A549 (cell line): ENCODE measurements at regions not wholly inside any gene's neighbourhood (a gene's known extent, or its start where the extent isn't known, plus 50 kb on each side); places are given as distances from the start of the nearest gene placed in this dataset.

Experiments
- ATAC-seq, 2 experiments: fragments of 200-7000 bp in 1 of 2; fragments of >200 bp in 1 of 2; cut with Nextera tagmentation in 1 of 2; cut with Tn5 transposase in 1 of 2; 3 replicates each; pipeline versions ENCODE4 v1.8.0 to v1.9.1; 2018 to 2020; ENCODE audit warnings: mild to moderate bottlenecking in 1 of 2, moderate library complexity in 1 of 2
- CTCF ChIA-PET: fragments of 300-600 bp; sonication (Branson Sonifier 250); formaldehyde crosslinking; extraction: SDS; loops from one replicate; lab custom pipeline; 2021; ENCODE audit warnings: antibody characterized with exemption, inconsistent platforms; lab: Yijun Ruan, JAX
- POLR2A ChIA-PET: fragments of 350-600 bp; formaldehyde crosslinking; extraction: SDS; loops from one replicate; lab custom pipeline; 2021; ENCODE audit warnings: antibody characterized with exemption, inconsistent platforms; lab: Yijun Ruan, JAX
- DNase-seq, 2 experiments: peaks; one replicate each; pipeline versions ENCODE4 v3.0.0 to v3.0.0-alpha.2; 2011 to 2016; ENCODE audit warnings: low read depth in 1 of 2, low spot score in 1 of 2
- FAIRE-seq: peaks from 2 replicates; lab custom pipeline; 2011; peaks lifted over from hg19 to GRCh38; lab: Jason Lieb, UNC
- H3K27ac ChIP-seq, 2 experiments: fragments of >200 bp; sonication (Bioruptor Twin); formaldehyde crosslinking; 3 replicates each; pipeline ENCODE4 v1.5.1; 2016 to 2017
- H3K4me1 ChIP-seq: fragments of >200 bp; sonication (Bioruptor Twin); formaldehyde crosslinking; 3 replicates; pipeline ENCODE4 v1.6.1; 2016
- H3K4me2 ChIP-seq: fragments of >200 bp; sonication (Bioruptor Twin); formaldehyde crosslinking; 3 replicates; pipeline ENCODE4 v1.6.1; 2016
- H3K4me3 ChIP-seq: fragments of >200 bp; sonication (Bioruptor Twin); formaldehyde crosslinking; 3 replicates; pipeline ENCODE4 v1.5.1; 2016
- H3K9me3 ChIP-seq: fragments of >200 bp; sonication (Bioruptor Twin); formaldehyde crosslinking; 3 replicates; pipeline ENCODE4 v1.6.1; 2016
- BHLHE40 ChIP-seq: IDR thresholded peaks from 2 replicates; pipeline ENCODE4 v1.6.1; 2012; ENCODE audit warnings: low read depth, low read length, inconsistent platforms
- CBX8 ChIP-seq: fragments of 200-600 bp; sonication (generic); IDR thresholded peaks from 2 replicates; pipeline ENCODE4 v1.6.1; 2016
- CEBPB ChIP-seq, 2 experiments: fragments of >200 bp in 1 of 2; sonication (Bioruptor Twin) in 1 of 2; formaldehyde crosslinking in 1 of 2; IDR thresholded peaks; 2 replicates each; pipeline ENCODE4 v1.6.1; 2012 to 2016
- CHD2 ChIP-seq: fragments of 150-350 bp; IDR thresholded peaks from 2 replicates; pipeline ENCODE4 v1.6.1; 2014; ENCODE audit warnings: low read length; ENCODE audit not compliant: partially characterized antibody
- EHF ChIP-seq: fragments of 250-450 bp; sonication (Bioruptor Pico); IDR thresholded peaks from 2 replicates; pipeline ENCODE4 v1.5.0; 2020; ENCODE audit warnings: mild to moderate bottlenecking
- FOSB ChIP-seq: fragments of 250-450 bp; sonication (Bioruptor Pico); IDR thresholded peaks from 2 replicates; pipeline ENCODE4 v1.5.0; 2020; ENCODE audit warnings: mild to moderate bottlenecking, moderate library complexity
- HDAC2 ChIP-seq: fragments of 200-600 bp; sonication (generic); IDR thresholded peaks from 2 replicates; pipeline ENCODE4 v1.6.1; 2016
- HES2 ChIP-seq: fragments of >200 bp; sonication (Bioruptor Twin); formaldehyde crosslinking; IDR thresholded peaks from 2 replicates; pipeline ENCODE4 v1.6.1; 2016
- HOXA7 ChIP-seq: fragments of 250-450 bp; sonication (Bioruptor Pico); IDR thresholded peaks from 2 replicates; pipeline ENCODE4 v1.5.0; 2020; ENCODE audit warnings: mild to moderate bottlenecking, moderate library complexity
- JUN ChIP-seq, 2 experiments: fragments of >200 bp; sonication (Bioruptor Twin); formaldehyde crosslinking; IDR thresholded peaks; 2 replicates in 1 of 2; 3 replicates in 1 of 2; pipeline ENCODE4 v1.6.1; 2016 to 2017
- JUNB ChIP-seq: fragments of >200 bp; sonication (Bioruptor Twin); formaldehyde crosslinking; IDR thresholded peaks from 2 replicates; pipeline ENCODE4 v1.6.1; 2016
- KDM1A ChIP-seq: fragments of 200-600 bp; sonication (generic); IDR thresholded peaks from 2 replicates; pipeline ENCODE4 v1.6.1; 2016; ENCODE audit warnings: low read depth, mild to moderate bottlenecking
- MAFK ChIP-seq: fragments of 450-650 bp; IDR thresholded peaks from 2 replicates; pipeline ENCODE4 v1.6.1; 2014; ENCODE audit not compliant: partially characterized antibody
- MAZ ChIP-seq: fragments of 150-350 bp; IDR thresholded peaks from 2 replicates; pipeline ENCODE4 v1.6.1; 2014; ENCODE audit warnings: antibody characterized with exemption, low read depth, low read length, borderline replicate concordance
- MYC ChIP-seq: IDR thresholded peaks from 2 replicates; pipeline ENCODE4 v1.6.1; 2012; ENCODE audit warnings: mild to moderate bottlenecking, inconsistent platforms, low read length, improper control_type of control experiment, borderline replicate concordance
- NFE2L2 ChIP-seq: fragments of 150-350 bp; conservative IDR thresholded peaks from 2 replicates; pipeline ENCODE4 v1.6.1; 2014; ENCODE audit warnings: low read length
- RAD21 ChIP-seq, 2 experiments: fragments of >200 bp in 1 of 2; sonication (Bioruptor Twin) in 1 of 2; formaldehyde crosslinking in 1 of 2; IDR thresholded peaks in 1 of 2; conservative IDR thresholded peaks in 1 of 2; 2 replicates in 1 of 2; 3 replicates in 1 of 2; pipeline ENCODE4 v1.6.1; 2012 to 2018; ENCODE audit warnings: inconsistent platforms in 1 of 2
- RCOR1 ChIP-seq: fragments of 150-350 bp; IDR thresholded peaks from 2 replicates; pipeline ENCODE4 v1.6.1; 2014; ENCODE audit warnings: antibody characterized with exemption, low read length, low read depth
- RNF2 ChIP-seq: fragments of 200-600 bp; sonication (generic); IDR thresholded peaks from 2 replicates; pipeline ENCODE4 v1.6.1; 2016; ENCODE audit warnings: low read depth, mild to moderate bottlenecking, antibody characterized with exemption, moderate library complexity, borderline replicate concordance
- ZFP36 ChIP-seq: fragments of 450-650 bp; IDR thresholded peaks from 2 replicates; pipeline ENCODE4 v1.6.1; 2014; ENCODE audit warnings: borderline replicate concordance; ENCODE audit not compliant: partially characterized antibody
- ZSCAN20 ChIP-seq: fragments of 250-450 bp; sonication (Bioruptor Pico); IDR thresholded peaks from 2 replicates; pipeline ENCODE4 v1.8.0; 2022; ENCODE audit warnings: mild to moderate bottlenecking, moderate library complexity
- WGBS: methylation state at CpG from one replicate; pipeline ENCODE4 v1.1.6; 2017; ENCODE audit errors: missing lambda C conversion rate; 5-methylcytosine and 5-hydroxymethylcytosine counted together
- TF ChIP-seq, protein P1 (sequence below): fragments of 450-650 bp; IDR thresholded peaks from 2 replicates; pipeline ENCODE4 v1.6.1; 2014; ENCODE audit warnings: antibody characterized with exemption
- TF ChIP-seq, protein P2 (sequence below): fragments of 200-600 bp; sonication (generic); IDR thresholded peaks from 2 replicates; pipeline ENCODE4 v1.6.1; 2016; ENCODE audit warnings: antibody characterized with exemption, mild to moderate bottlenecking, moderate library complexity
- TF ChIP-seq, protein P3 (sequence below): fragments of >200 bp; sonication (Bioruptor Twin); formaldehyde crosslinking; IDR thresholded peaks from 3 replicates; pipeline ENCODE4 v1.6.1; 2016

DNA sequence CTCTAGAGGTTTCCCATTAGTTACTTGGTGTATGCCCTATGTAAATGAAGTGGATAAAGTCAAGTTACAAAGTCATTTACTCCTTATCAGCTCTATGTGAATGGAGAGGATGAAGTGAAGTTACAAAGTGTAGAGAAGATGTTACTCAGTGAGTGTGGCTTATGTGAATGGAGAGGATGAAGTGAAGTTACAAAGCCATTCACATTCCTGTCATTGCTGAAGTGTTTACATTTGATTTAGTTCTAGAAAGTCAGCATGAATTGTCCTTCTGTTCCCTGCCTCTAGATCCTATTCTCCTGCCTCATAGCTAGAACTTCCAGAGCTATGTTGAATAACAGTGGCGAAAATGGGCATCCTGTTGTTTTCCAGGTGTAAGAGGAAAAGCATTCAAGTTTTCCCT, 880.1 kb downstream of the DNAJB9 start:
- no peak for FAIRE-seq
- no peak for ATAC-seq
- WGBS: 7% methylated on average over 1 of the region's 1 CpG
- POLR2A ChIA-PET: no interaction called here
- no peak overlapping the region for H3K4me2 ChIP-seq
- no peak for DNase-seq
- no peaks in the 10 kb centered on the region for H3K9me3 ChIP-seq
- no peaks in the 10 kb centered on the region for H3K4me1 ChIP-seq
- H3K4me3 ChIP-seq: no peak overlapping the region
- TF ChIP-seq ZSCAN20 (CRISPR knock-in tag) (no peak), HDAC2 (no peak), MAZ (no peak), KDM1A (no peak)
- CTCF ChIA-PET: no interaction called here
- no peak overlapping the region for H3K27ac ChIP-seq

- no peak overlapping the region for H3K4me2 ChIP-seq
- no peak overlapping the region for H3K4me3 ChIP-seq
- WGBS: 39% methylated on average over 3 of the region's 3 CpGs
- DNase-seq (no peak), ATAC-seq (peak in 1 of 2 experiments; percentile 48; a peak in 2 of 6 replicates), FAIRE-seq (no peak)
- TF ChIP-seq, protein P1, sequence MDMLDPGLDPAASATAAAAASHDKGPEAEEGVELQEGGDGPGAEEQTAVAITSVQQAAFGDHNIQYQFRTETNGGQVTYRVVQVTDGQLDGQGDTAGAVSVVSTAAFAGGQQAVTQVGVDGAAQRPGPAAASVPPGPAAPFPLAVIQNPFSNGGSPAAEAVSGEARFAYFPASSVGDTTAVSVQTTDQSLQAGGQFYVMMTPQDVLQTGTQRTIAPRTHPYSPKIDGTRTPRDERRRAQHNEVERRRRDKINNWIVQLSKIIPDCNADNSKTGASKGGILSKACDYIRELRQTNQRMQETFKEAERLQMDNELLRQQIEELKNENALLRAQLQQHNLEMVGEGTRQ: no peak
- no peak for TF ChIP-seq CBX8
- TF ChIP-seq JUN (IDR thresholded peaks at IDR 0.05): no peak
- no peak for TF ChIP-seq FOSB
- H3K9me3 ChIP-seq: no peaks in the 10 kb centered on the region
- POLR2A ChIA-PET: no interaction called here
- H3K4me1 ChIP-seq: no peaks in the 10 kb centered on the region
- CTCF ChIA-PET: interaction anchor here (0.6 kb wide), 1 partner anchor 46 kb away, joined by 3 read pairs; no protein-coding TSS in a partner anchor
- no peak overlapping the region for H3K27ac ChIP-seq
Observed at GRCh38 chr7:109456116-109456515, 886.4 kb downstream of the DNAJB9 start.

- FAIRE-seq (no peak), ATAC-seq (no peak), DNase-seq (no peak)
- ChIA-PET CTCF (no interaction called here), POLR2A (no interaction called here)
- no peak overlapping the region for H3K27ac ChIP-seq
- H3K9me3 ChIP-seq: no peaks in the 10 kb centered on the region
- H3K4me3 ChIP-seq: no peak overlapping the region
- no peaks in the 10 kb centered on the region for H3K4me1 ChIP-seq
- TF ChIP-seq MAFK: peak; percentile 67
- TF ChIP-seq MAZ: no peak
- no peak overlapping the region for H3K4me2 ChIP-seq
- 36% methylated on average over 2 of the region's 2 CpGs for WGBS
Observed at GRCh38 chr7:109460296-109460695, 890.6 kb downstream of the DNAJB9 start.

GRCh38 chr7:109462171-109462570, 892.5 kb downstream of the DNAJB9 start:
- Histone ChIP-seq H3K4me3 (no peak overlapping the region), H3K9me3 (no peaks in the 10 kb centered on the region), H3K4me2 (no peak overlapping the region), H3K4me1 (no peaks in the 10 kb centered on the region), H3K27ac (no peak overlapping the region)
- WGBS: 8% methylated on average over 3 of the region's 3 CpGs
- no peak for DNase-seq
- no peak for FAIRE-seq
- no peak for ATAC-seq
- ChIA-PET CTCF (no interaction called here), POLR2A (no interaction called here)
- TF ChIP-seq NFE2L2 (no peak), RAD21 (conservative IDR thresholded peaks at IDR 0.05 in 1 of 2, IDR thresholded peaks at IDR 0.05 in 1 of 2) (no peak), MYC (no peak), RCOR1 (no peak), HES2 (no peak), RNF2 (no peak), CHD2 (no peak), EHF (CRISPR knock-in tag) (no peak), HOXA7 (CRISPR knock-in tag) (no peak), ZFP36 (no peak), JUNB (no peak), CEBPB (IDR thresholded peaks at IDR 0.05) (no peak), BHLHE40 (no peak)
- TF ChIP-seq, protein P2, sequence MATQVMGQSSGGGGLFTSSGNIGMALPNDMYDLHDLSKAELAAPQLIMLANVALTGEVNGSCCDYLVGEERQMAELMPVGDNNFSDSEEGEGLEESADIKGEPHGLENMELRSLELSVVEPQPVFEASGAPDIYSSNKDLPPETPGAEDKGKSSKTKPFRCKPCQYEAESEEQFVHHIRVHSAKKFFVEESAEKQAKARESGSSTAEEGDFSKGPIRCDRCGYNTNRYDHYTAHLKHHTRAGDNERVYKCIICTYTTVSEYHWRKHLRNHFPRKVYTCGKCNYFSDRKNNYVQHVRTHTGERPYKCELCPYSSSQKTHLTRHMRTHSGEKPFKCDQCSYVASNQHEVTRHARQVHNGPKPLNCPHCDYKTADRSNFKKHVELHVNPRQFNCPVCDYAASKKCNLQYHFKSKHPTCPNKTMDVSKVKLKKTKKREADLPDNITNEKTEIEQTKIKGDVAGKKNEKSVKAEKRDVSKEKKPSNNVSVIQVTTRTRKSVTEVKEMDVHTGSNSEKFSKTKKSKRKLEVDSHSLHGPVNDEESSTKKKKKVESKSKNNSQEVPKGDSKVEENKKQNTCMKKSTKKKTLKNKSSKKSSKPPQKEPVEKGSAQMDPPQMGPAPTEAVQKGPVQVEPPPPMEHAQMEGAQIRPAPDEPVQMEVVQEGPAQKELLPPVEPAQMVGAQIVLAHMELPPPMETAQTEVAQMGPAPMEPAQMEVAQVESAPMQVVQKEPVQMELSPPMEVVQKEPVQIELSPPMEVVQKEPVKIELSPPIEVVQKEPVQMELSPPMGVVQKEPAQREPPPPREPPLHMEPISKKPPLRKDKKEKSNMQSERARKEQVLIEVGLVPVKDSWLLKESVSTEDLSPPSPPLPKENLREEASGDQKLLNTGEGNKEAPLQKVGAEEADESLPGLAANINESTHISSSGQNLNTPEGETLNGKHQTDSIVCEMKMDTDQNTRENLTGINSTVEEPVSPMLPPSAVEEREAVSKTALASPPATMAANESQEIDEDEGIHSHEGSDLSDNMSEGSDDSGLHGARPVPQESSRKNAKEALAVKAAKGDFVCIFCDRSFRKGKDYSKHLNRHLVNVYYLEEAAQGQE: no peak
- TF ChIP-seq, protein P3, sequence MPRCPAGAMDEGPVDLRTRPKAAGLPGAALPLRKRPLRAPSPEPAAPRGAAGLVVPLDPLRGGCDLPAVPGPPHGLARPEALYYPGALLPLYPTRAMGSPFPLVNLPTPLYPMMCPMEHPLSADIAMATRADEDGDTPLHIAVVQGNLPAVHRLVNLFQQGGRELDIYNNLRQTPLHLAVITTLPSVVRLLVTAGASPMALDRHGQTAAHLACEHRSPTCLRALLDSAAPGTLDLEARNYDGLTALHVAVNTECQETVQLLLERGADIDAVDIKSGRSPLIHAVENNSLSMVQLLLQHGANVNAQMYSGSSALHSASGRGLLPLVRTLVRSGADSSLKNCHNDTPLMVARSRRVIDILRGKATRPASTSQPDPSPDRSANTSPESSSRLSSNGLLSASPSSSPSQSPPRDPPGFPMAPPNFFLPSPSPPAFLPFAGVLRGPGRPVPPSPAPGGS: no peak
